CD4-positive, alpha-beta T cell (primary cell): ENCODE measurements at regions not wholly inside any gene's neighbourhood (a gene's known extent, or its start where the extent isn't known, plus 50 kb on each side); places are given as distances from the start of the nearest gene placed in this dataset.

Experiments
- ATAC-seq: fragments of 200-7000 bp; cut with Tn5 transposase; one replicate; pipeline ENCODE4 v1.10.0; 2022; ENCODE audit warnings: mild to moderate bottlenecking; ENCODE audit not compliant: poor library complexity
- CTCF ChIA-PET: fragments of 350-600 bp; sonication (Branson Sonifier 250); formaldehyde crosslinking; loops from one replicate; lab custom pipeline; 2021; ENCODE audit warnings: antibody characterized with exemption, inconsistent platforms; lab: Charles Lee
- POLR2A ChIA-PET: fragments of 350-600 bp; sonication (Branson Sonifier 250); formaldehyde crosslinking; loops from one replicate; lab custom pipeline; 2021; ENCODE audit warnings: antibody characterized with exemption, inconsistent platforms; lab: Charles Lee
- DNase-seq, 14 experiments: peaks; one replicate each; pipeline ENCODE4 v3.0.0-alpha.2; 2013 to 2020; ENCODE audit warnings: mixed read lengths in 2 of 14
- H3K27ac ChIP-seq, 2 donors: one replicate each; pipeline versions ENCODE4 v1.5.1 to v1.7.0; 2013; ENCODE audit warnings: low read length in 2 of 2, low read depth in 1 of 2, mild to moderate bottlenecking in 1 of 2
- H3K27me3 ChIP-seq, 2 experiments: 1 replicate in 1 of 2; 2 replicates in 1 of 2; pipeline versions ENCODE4 v1.6.1 to v1.7.0; 2013; ENCODE audit warnings: low read length in 2 of 2, control low read depth in 1 of 2, mild to moderate bottlenecking in 1 of 2, moderate library complexity in 1 of 2; ENCODE audit not compliant: insufficient read depth in 2 of 2, control insufficient read depth in 1 of 2
- H3K36me3 ChIP-seq: one replicate; pipeline ENCODE4 v1.6.1; 2013; ENCODE audit warnings: low read length, control low read depth; ENCODE audit not compliant: insufficient read depth
- H3K4me1 ChIP-seq: one replicate; pipeline ENCODE4 v1.6.1; 2013; ENCODE audit warnings: low read length, control low read depth; ENCODE audit not compliant: insufficient read depth
- H3K4me3 ChIP-seq: one replicate; pipeline ENCODE4 v1.5.1; 2013; ENCODE audit warnings: mild to moderate bottlenecking, low read length, moderate library complexity
- H3K9me3 ChIP-seq, 2 experiments: 1 replicate in 1 of 2; 2 replicates in 1 of 2; pipeline versions ENCODE4 v1.6.1 to v1.7.0; 2013; ENCODE audit warnings: low read length in 2 of 2, mild to moderate bottlenecking in 2 of 2, control low read depth in 1 of 2, moderate library complexity in 1 of 2; ENCODE audit not compliant: control insufficient read depth in 1 of 2, insufficient read depth in 1 of 2
- H3K27ac Mint-ChIP-seq: one replicate; pipeline ENCODE4 v1.8.0; 2020; ENCODE audit warnings: mixed read lengths
- H3K27me3 Mint-ChIP-seq: one replicate; pipeline ENCODE4 v1.8.0; 2021; ENCODE audit warnings: mixed read lengths
- H3K36me3 Mint-ChIP-seq: one replicate; pipeline ENCODE4 v1.8.0; 2021; ENCODE audit warnings: low read depth, mixed read lengths
- H3K4me1 Mint-ChIP-seq: one replicate; pipeline ENCODE4 v1.8.0; 2021; ENCODE audit warnings: low read depth, mixed read lengths
- H3K4me3 Mint-ChIP-seq: one replicate; pipeline ENCODE4 v1.8.0; 2020; ENCODE audit warnings: mild to moderate bottlenecking, mixed read lengths
- H3K9me3 Mint-ChIP-seq: one replicate; pipeline ENCODE4 v1.8.0; 2020; ENCODE audit warnings: mixed read lengths
- CTCF ChIP-seq: fragments of 200-600 bp; IDR thresholded peaks from one replicate; pipeline ENCODE4 v1.8.0; 2022; ENCODE audit warnings: antibody characterized with exemption, mild to moderate bottlenecking
- intact Hi-C, 2 experiments: fragments of 100-400 bp; cut with DNase I in 1 of 2; cut with micrococcal nuclease in 1 of 2; formaldehyde crosslinking; loops; one replicate each; pipeline versions ENCODE4 v1.15.1 to v1.9.0; 2023 to 2025; cut with DNase I, micrococcal nuclease

DNA sequence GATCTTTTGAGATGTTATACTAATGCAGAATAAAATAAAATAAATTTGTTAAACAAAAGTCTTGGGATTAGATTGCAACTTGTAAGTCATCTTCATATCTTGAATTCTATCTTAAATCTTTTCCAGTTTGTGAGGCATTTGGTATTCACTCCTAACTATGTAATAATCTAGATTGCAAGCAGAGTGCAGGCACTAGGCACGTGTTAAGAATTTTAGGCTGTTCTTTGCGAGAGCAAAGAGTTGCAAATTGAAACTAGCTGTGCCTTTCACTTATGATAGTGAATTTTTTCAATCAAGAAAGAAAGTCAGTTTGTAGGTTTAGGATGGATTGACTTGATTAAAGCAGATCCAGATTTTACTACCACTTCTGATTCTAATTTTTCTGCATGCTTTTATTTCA is 264.1 kb upstream of the SPRY2 start:
- ChIA-PET CTCF (no interaction called here), POLR2A (no interaction called here)
- no peak overlapping the region for H3K4me3 Mint-ChIP-seq
- H3K9me3 Mint-ChIP-seq: peaks cover 3% of the 10 kb centered on the region
- no peaks in the 10 kb centered on the region for H3K4me1 Mint-ChIP-seq
- intact Hi-C loops: no loop called here
- TF ChIP-seq CTCF: no peak
- H3K27ac ChIP-seq: no peak overlapping the region
- H3K27me3 Mint-ChIP-seq: no peaks in the 10 kb centered on the region
- no peaks in the 10 kb centered on the region for H3K36me3 ChIP-seq
- no peak overlapping the region for H3K4me3 ChIP-seq
- peaks cover 0 to 5% of the 10 kb centered on the region in 2 experiments for H3K9me3 ChIP-seq
- no peak overlapping the region for H3K27ac Mint-ChIP-seq
- DNase-seq (no peak), ATAC-seq (no peak)
- no peaks in the 10 kb centered on the region for H3K4me1 ChIP-seq
- H3K27me3 ChIP-seq: no peaks in the 10 kb centered on the region
- no peaks in the 10 kb centered on the region for H3K36me3 Mint-ChIP-seq

DNA sequence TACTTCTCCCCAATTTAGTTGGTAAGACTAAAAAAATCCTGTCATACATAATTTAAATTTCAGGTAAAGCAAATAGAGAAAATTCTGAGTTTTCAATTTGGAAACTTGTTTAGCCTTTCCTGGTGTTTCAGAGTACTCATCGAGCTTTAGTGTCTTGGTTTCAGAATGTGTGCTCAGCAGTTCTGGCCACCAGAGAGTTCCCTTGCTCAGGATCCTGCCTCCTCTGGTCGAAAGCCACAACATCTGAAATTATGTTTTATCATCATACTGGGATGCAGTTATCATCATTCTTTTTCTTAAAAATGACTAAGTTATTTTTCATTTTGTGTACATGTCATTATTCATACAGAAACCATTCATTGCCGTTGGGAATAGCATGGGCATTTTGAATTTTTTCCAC is 263.2 kb upstream of the SPRY2 start:
- no peak for DNase-seq
- H3K9me3 Mint-ChIP-seq: peaks cover 3% of the 10 kb centered on the region
- H3K36me3 ChIP-seq: no peaks in the 10 kb centered on the region
- no peak overlapping the region for H3K27ac ChIP-seq
- H3K27me3 ChIP-seq: no peaks in the 10 kb centered on the region
- H3K4me3 Mint-ChIP-seq: no peak overlapping the region
- H3K4me3 ChIP-seq: no peak overlapping the region
- no peak for TF ChIP-seq CTCF
- H3K9me3 ChIP-seq: peaks cover 0 to 5% of the 10 kb centered on the region in 2 experiments
- no peaks in the 10 kb centered on the region for H3K27me3 Mint-ChIP-seq
- POLR2A ChIA-PET: no interaction called here
- intact Hi-C loops: no loop called here
- H3K36me3 Mint-ChIP-seq: no peaks in the 10 kb centered on the region
- H3K4me1 ChIP-seq: no peaks in the 10 kb centered on the region
- ATAC-seq: no peak
- H3K4me1 Mint-ChIP-seq: no peaks in the 10 kb centered on the region
- no peak overlapping the region for H3K27ac Mint-ChIP-seq
- CTCF ChIA-PET: no interaction called here

DNA sequence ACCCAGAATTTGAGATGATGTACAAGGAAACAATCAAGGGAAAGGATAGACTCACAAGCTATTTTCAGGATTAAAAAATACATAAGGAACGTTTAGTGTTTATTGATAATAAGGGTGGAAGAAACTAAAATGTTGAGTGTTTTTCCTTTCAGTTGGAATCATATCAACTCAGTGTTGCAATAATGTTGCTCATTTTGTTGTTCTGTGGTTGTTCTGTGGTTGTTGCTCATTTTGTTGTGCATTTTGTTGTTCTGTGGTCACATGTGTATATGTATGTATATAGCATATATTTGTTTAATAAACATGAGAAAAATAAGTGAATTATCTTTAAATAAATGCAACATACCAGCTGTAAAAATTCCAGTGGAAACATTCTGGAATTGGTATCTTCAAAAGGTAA is 262.4 kb upstream of the SPRY2 start:
- Histone ChIP-seq H3K27ac (no peak overlapping the region), H3K4me1 (no peaks in the 10 kb centered on the region), H3K4me3 (no peak overlapping the region), H3K27me3 (no peaks in the 10 kb centered on the region), H3K36me3 (no peaks in the 10 kb centered on the region), H3K9me3 (peaks cover 0 to 5% of the 10 kb centered on the region in 2 experiments)
- Mint-ChIP-seq H3K27me3 (no peaks in the 10 kb centered on the region), H3K27ac (no peak overlapping the region), H3K9me3 (peaks cover 3% of the 10 kb centered on the region), H3K4me3 (no peak overlapping the region), H3K36me3 (no peaks in the 10 kb centered on the region), H3K4me1 (no peaks in the 10 kb centered on the region)
- ChIA-PET POLR2A (no interaction called here), CTCF (no interaction called here)
- no peak for DNase-seq
- TF ChIP-seq CTCF: no peak
- ATAC-seq: no peak
- intact Hi-C loops: no loop called here
